Neural cell (in vitro differentiated cells): ENCODE measurements at regions not wholly inside any gene's neighbourhood (a gene's known extent, or its start where the extent isn't known, plus 50 kb on each side); places are given as distances from the start of the nearest gene placed in this dataset.
"Not testable (repeated sequence)": the region's sequence is repeated elsewhere in the genome, so short reads cannot be mapped to it uniquely, and the experiment has no call there.

Source experiments
- H2AFZ ChIP-seq: fragments of 200-600, 300-800 bp; sonication (generic), shearing (Covaris generic); 2 replicates; pipeline ENCODE4 v1.6.0; 2014; ENCODE audit warnings: low read depth, mild to moderate bottlenecking, antibody characterized with exemption, low read length, moderate library complexity
- H3F3A ChIP-seq: fragments of 200-600 bp; shearing (Covaris generic); 2 replicates; pipeline ENCODE4 v1.6.1; 2016; ENCODE audit warnings: mild to moderate bottlenecking, moderate library complexity, mixed read lengths, antibody characterized with exemption, low read length; ENCODE audit not compliant: insufficient read depth, poor library complexity, severe bottlenecking
- H3K27ac ChIP-seq: fragments of 200-600, 300-800 bp; sonication (generic), shearing (Covaris generic); 2 replicates; pipeline ENCODE4 v1.5.1; 2014; ENCODE audit warnings: mild to moderate bottlenecking, low read length, moderate library complexity
- H3K27me3 ChIP-seq: fragments of 300-800, 200-600 bp; sonication (generic), shearing (Covaris generic); 2 replicates; pipeline ENCODE4 v1.6.0; 2014; ENCODE audit warnings: mild to moderate bottlenecking, low read depth, low read length, moderate library complexity; ENCODE audit not compliant: insufficient read depth
- H3K36me3 ChIP-seq: fragments of 300-800, 200-600 bp; sonication (generic), shearing (Covaris generic); 2 replicates; pipeline ENCODE4 v1.5.1; 2014; ENCODE audit warnings: mild to moderate bottlenecking, antibody characterized with exemption, low read length, moderate library complexity; ENCODE audit not compliant: insufficient read depth
- H3K4me2 ChIP-seq: fragments of 300-800, 200-600 bp; sonication (generic), shearing (Covaris generic); 2 replicates; pipeline ENCODE4 v1.6.0; 2014; ENCODE audit warnings: mild to moderate bottlenecking, low read length
- H3K4me3 ChIP-seq: fragments of 300-800, 200-600 bp; sonication (generic), shearing (Covaris generic); 2 replicates; pipeline ENCODE4 v1.5.1; 2014; ENCODE audit warnings: mild to moderate bottlenecking, low read length, moderate library complexity
- H3K79me2 ChIP-seq: fragments of 200-600 bp; shearing (Covaris generic); replicated peaks from 2 replicates; pipeline ENCODE4 v1.6.0; 2014; ENCODE audit warnings: mild to moderate bottlenecking, low read length, moderate library complexity; ENCODE audit not compliant: insufficient read depth
- H3K9ac ChIP-seq: fragments of 300-800, 200-600 bp; sonication (generic), shearing (Covaris generic); 2 replicates; pipeline ENCODE4 v1.6.1; 2016; ENCODE audit warnings: mild to moderate bottlenecking, low read length, mixed read lengths
- H3K9me2 ChIP-seq: fragments of 200-600 bp; shearing (Covaris generic); 2 replicates; pipeline ENCODE4 v1.6.1; 2016; ENCODE audit warnings: mild to moderate bottlenecking, low read length, mixed read lengths; ENCODE audit not compliant: insufficient read depth
- H3K9me3 ChIP-seq: fragments of 200-600, 300-800 bp; sonication (generic), shearing (Covaris generic); 2 replicates; pipeline ENCODE4 v1.6.1; 2016; ENCODE audit warnings: mild to moderate bottlenecking, mixed run types, low read length, moderate library complexity, mixed read lengths
- H4K20me1 ChIP-seq: fragments of 200-600 bp; shearing (Covaris generic); 2 replicates; pipeline ENCODE4 v1.6.1; 2016; ENCODE audit warnings: mild to moderate bottlenecking, mixed run types; ENCODE audit not compliant: insufficient read depth
- EP300 ChIP-seq: fragments of 450-650 bp; conservative IDR thresholded peaks from 2 replicates; pipeline ENCODE4 v1.6.1; 2014; ENCODE audit warnings: antibody characterized with exemption, mild to moderate bottlenecking, moderate library complexity; ENCODE audit not compliant: poor library complexity, severe bottlenecking
- EZH2 ChIP-seq: fragments of 200-600, 300-800 bp; shearing (Covaris generic), sonication (generic); IDR thresholded peaks from 2 replicates; pipeline ENCODE4 v1.6.1; 2014; ENCODE audit warnings: antibody characterized with exemption, low read length, borderline replicate concordance, mild to moderate bottlenecking; ENCODE audit not compliant: insufficient read depth, poor library complexity, severe bottlenecking
- MXI1 ChIP-seq: fragments of 450-650 bp; conservative IDR thresholded peaks from 2 replicates; pipeline ENCODE4 v1.6.1; 2014; ENCODE audit warnings: antibody characterized with exemption, mild to moderate bottlenecking; ENCODE audit not compliant: poor library complexity, severe bottlenecking
- POLR2AphosphoS5 ChIP-seq: IDR thresholded peaks from 2 replicates; pipeline ENCODE4 v1.6.1; 2012
- RAD21 ChIP-seq: fragments of 450-650 bp; conservative IDR thresholded peaks from 2 replicates; pipeline ENCODE4 v1.6.1; 2014; ENCODE audit warnings: antibody characterized with exemption, mild to moderate bottlenecking, moderate library complexity
- REST ChIP-seq: IDR thresholded peaks from 2 replicates; pipeline ENCODE4 v1.6.1; 2012; ENCODE audit warnings: borderline replicate concordance
- SMC3 ChIP-seq: fragments of 450-650 bp; conservative IDR thresholded peaks from 2 replicates; pipeline ENCODE4 v1.6.1; 2014; ENCODE audit warnings: antibody characterized with exemption, mild to moderate bottlenecking, moderate library complexity; ENCODE audit not compliant: poor library complexity
- TAF1 ChIP-seq: IDR thresholded peaks from 2 replicates; pipeline ENCODE4 v1.6.1; 2012; ENCODE audit warnings: low read depth
- TF ChIP-seq, protein P1 (sequence below): fragments of 450-650 bp; IDR thresholded peaks from 2 replicates; pipeline ENCODE4 v1.5.1; 2014; ENCODE audit warnings: antibody characterized with exemption, mild to moderate bottlenecking, moderate library complexity; ENCODE audit not compliant: poor library complexity, severe bottlenecking

- Histone ChIP-seq H3K9ac (no peak overlapping the region), H3K4me3 (no peak overlapping the region)
These were observed 454.7 kb upstream of the ADAMTS9 start for GRCh38 chr3:65142456-65142855.

DNA sequence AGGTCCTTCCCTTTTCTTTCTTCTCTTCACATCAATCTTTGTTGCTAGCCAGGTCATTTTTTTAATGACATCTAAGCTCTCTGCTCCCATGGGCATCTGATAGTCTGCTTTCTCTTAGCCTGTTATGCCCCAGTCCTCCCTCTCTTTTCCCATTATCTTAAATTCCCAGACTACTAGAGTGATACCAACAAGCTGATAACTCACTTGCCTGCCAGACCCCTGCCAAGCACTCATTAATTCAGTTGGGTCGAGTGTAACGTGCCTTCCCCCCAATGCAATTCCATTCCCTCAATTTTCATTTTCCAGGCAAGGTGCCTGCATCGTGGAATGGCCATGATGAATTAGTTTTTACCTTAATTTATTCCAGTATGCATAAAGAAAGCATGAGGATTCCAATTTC, 450.8 kb upstream of the ADAMTS9 start:
- Histone ChIP-seq H3K9me2 (no peaks in the 10 kb centered on the region), H3K27me3 (no peaks in the 10 kb centered on the region), H3K4me2 (no peak overlapping the region), H3K9ac (no peak overlapping the region), H3K4me3 (no peak overlapping the region), H3K36me3 (no peaks in the 10 kb centered on the region), H3K9me3 (no peaks in the 10 kb centered on the region), H3K27ac (no peak overlapping the region), H4K20me1 (no peaks in the 10 kb centered on the region), H2AFZ (no peak overlapping the region), H3F3A (no peaks in the 10 kb centered on the region), H3K79me2 (no peaks in the 10 kb centered on the region)
- TF ChIP-seq REST (no peak), EZH2 (no peak), POLR2AphosphoS5 (no peak), MXI1 (no peak), EP300 (no peak), SMC3 (no peak), RAD21 (no peak), TAF1 (no peak)
- TF ChIP-seq, protein P1, sequence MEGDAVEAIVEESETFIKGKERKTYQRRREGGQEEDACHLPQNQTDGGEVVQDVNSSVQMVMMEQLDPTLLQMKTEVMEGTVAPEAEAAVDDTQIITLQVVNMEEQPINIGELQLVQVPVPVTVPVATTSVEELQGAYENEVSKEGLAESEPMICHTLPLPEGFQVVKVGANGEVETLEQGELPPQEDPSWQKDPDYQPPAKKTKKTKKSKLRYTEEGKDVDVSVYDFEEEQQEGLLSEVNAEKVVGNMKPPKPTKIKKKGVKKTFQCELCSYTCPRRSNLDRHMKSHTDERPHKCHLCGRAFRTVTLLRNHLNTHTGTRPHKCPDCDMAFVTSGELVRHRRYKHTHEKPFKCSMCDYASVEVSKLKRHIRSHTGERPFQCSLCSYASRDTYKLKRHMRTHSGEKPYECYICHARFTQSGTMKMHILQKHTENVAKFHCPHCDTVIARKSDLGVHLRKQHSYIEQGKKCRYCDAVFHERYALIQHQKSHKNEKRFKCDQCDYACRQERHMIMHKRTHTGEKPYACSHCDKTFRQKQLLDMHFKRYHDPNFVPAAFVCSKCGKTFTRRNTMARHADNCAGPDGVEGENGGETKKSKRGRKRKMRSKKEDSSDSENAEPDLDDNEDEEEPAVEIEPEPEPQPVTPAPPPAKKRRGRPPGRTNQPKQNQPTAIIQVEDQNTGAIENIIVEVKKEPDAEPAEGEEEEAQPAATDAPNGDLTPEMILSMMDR, result no peak

More at GRCh38 chr3:65142456-65142855, 454.7 kb upstream of the ADAMTS9 start:
- no peak overlapping the region for H2AFZ ChIP-seq
- no peaks in the 10 kb centered on the region for H4K20me1 ChIP-seq
- no peaks in the 10 kb centered on the region for H3K9me3 ChIP-seq
- H3K79me2 ChIP-seq, result no peaks in the 10 kb centered on the region
- H3K27me3 ChIP-seq, result no peaks in the 10 kb centered on the region
- H3K9me2 ChIP-seq, result no peaks in the 10 kb centered on the region
- H3K27ac ChIP-seq, result no peak overlapping the region
- TF ChIP-seq POLR2AphosphoS5 (no peak), SMC3 (no peak), EP300 (no peak), REST (no peak), MXI1 (no peak), TAF1 (no peak), EZH2 (no peak), RAD21 (no peak)
- TF ChIP-seq, protein P1, result no peak
- no peaks in the 10 kb centered on the region for H3K36me3 ChIP-seq
- H3K4me2 ChIP-seq, result no peak overlapping the region
- no peaks in the 10 kb centered on the region for H3F3A ChIP-seq

- H4K20me1 ChIP-seq, H3K79me2 ChIP-seq, H3K4me3 ChIP-seq, H3K27me3 ChIP-seq, H3K27ac ChIP-seq, H3K9me3 ChIP-seq, H3K9ac ChIP-seq, H2AFZ ChIP-seq, H3F3A ChIP-seq, H3K9me2 ChIP-seq, H3K4me2 ChIP-seq, H3K36me3 ChIP-seq: not testable (repeated sequence)
These were observed 446.0 kb upstream of the ADAMTS9 start for GRCh38 chr3:65133752-65134151.
